ENCODE measurements at regions not wholly inside any gene's neighbourhood (a gene's known extent, or its start where the extent isn't known, plus 50 kb on each side); places are given as distances from the start of the nearest gene placed in this dataset.

DNA sequence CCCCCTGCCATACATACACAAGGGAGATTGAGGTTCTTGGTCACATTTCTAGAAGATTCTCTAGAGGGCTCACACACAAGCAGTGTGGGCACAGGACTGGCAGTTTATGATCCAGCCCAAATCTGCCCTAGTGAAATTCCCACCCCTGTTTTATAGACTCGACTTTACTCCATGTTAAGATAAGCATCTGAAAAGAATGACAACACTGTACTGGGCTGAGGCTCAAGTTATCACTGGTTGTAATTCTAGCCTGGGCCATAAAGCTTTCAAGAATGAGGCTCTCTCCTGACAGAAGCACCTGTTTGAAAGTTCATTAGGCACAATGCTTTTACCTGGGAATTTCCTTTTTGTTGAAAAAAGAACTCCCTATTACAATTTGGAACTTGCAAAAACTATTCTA is 195.6 kb upstream of the GLI3 start:
- DNase-seq (ENCODE audit: low spot score), result no peak
- intact Hi-C loops (cut with DNase I), result no loop called here

GRCh38 chr7:42431873-42432272 is 194.9 kb upstream of the GLI3 start:
- no peak for DNase-seq (ENCODE audit: low spot score)
- intact Hi-C loops (cut with DNase I), result no loop called here

DNA sequence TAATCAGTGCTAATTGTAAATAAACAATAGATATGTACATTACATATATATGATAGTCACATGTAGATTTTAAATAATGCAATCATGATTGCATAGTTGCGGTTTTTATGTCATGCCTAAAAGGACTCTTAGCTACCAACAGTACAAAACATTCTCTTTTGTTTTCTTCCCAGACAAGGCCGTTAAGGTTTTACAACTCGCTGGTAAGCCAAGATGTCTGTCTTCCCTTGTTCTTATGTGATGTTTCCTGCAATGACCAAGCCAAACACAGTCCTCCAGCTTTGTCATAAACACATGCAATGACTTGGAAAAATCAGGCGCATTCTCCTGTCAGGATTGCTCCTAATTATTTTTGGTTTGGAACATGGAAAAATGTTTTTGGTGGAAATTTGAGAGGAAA is 192.3 kb upstream of the GLI3 start:
- DNase-seq (ENCODE audit: low spot score), result no peak
- intact Hi-C loops (cut with DNase I), result no loop called here

- no peak for DNase-seq (ENCODE audit: low spot score)
- intact Hi-C loops (cut with DNase I), result no loop called here
Observed at GRCh38 chr7:42426163-42426562, 189.2 kb upstream of the GLI3 start.

- intact Hi-C loops (cut with DNase I), result no loop called here
Observed at GRCh38 chr7:42414941-42415505, 178.0 kb upstream of the GLI3 start.

DNA sequence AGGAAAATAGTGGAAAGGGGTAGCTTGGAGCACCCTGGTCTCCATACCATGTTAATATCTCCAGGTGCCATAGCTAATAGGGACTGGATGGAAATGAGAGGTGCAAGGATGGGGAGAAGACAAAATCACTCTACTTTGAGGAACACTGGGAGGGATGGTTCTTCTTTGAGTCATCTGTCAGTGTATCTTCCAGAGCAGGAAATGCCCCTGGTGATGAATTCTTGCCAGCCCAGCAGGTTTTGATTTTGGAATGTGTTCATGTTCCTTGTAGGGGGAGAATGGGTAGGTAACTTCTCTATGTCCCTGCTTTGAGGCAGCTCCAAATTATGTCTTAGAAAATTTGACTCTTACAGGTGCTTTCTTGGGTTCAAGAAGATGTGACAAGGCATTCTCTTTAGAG is 177.0 kb upstream of the GLI3 start:
- DNase-seq (ENCODE audit: low spot score), result no peak
- intact Hi-C loops (cut with DNase I), result no loop called here

More at GRCh38 chr7:42414941-42415505, 178.0 kb upstream of the GLI3 start:
- DNase-seq (ENCODE audit: low spot score), result no peak

GRCh38 chr7:42409296-42409695 is 172.3 kb upstream of the GLI3 start:
- intact Hi-C loops (cut with DNase I), result no loop called here
- no peak for DNase-seq (ENCODE audit: low spot score)

DNA sequence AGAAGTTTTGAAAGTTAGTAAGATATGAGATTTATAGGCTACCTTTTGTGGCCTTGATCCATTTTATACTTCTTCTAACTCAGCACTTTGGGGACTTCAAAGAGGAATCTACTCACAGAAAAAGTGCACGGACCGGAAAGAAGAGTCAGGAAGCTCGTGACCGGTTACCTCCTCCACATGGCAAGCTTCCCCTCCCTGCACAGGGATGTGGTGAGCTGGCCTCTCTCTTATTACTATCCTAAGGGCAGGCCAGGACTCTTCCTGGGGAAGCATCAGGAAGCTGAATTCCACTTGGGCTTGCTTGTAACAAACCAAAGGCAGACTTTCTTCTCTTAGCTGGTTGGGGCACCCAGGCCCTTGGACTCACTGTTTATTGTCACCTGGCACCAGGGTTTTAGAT is 170.8 kb upstream of the GLI3 start:
- no peak for DNase-seq (ENCODE audit: low spot score)

DNA sequence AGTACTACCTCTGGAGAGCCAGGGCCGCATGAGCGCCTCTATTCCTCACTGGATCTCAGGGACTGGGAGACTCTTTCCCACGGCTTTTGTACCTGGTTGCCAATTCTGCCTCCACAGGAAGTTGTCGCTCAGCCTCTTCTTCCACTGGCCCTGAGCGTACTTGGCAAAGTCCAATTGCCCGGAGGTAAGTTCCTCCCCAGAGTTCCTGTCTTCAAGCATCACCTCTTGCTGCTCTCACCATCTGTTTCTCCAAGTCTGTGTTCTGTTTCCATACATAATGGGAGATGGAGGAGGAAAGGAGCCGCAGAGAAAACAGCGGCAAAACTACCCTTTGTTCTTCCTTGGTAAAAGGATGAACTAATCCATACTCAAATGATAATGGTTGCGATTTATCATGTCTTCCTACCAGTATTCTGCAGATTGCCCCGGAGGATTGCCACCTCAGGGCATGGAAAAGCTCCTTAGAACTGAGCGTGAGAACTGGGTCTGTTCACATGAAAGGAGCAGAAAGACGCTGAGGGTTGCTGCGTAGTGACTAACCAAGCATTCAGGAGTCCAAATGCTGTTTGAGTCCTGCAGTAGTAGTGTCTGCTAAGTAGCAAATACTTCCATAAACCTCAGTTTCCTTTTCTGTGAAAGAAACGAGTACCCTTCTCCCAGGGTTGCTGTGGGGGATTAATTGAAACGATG is 170.2 kb upstream of the GLI3 start:
- DNase-seq (ENCODE audit: low spot score), result no peak

More for the DNA sequence above, 170.8 kb upstream of the GLI3 start:
- intact Hi-C loops (cut with DNase I), result no loop called here

GRCh38 chr7:42406358-42406757 is 169.3 kb upstream of the GLI3 start:
- intact Hi-C loops (cut with DNase I), result no loop called here
- DNase-seq (ENCODE audit: low spot score), result no peak

More for the DNA sequence above, 170.2 kb upstream of the GLI3 start:
- intact Hi-C loops (cut with DNase I), result no loop called here

GRCh38 chr7:42405782-42406181 is 168.8 kb upstream of the GLI3 start:
- DNase-seq (ENCODE audit: low spot score), result no peak
- intact Hi-C loops (cut with DNase I), result no loop called here

- intact Hi-C loops (cut with DNase I), result no loop called here
- DNase-seq (ENCODE audit: low spot score), result no peak
Observed at GRCh38 chr7:42403831-42404230, 166.8 kb upstream of the GLI3 start.

DNA sequence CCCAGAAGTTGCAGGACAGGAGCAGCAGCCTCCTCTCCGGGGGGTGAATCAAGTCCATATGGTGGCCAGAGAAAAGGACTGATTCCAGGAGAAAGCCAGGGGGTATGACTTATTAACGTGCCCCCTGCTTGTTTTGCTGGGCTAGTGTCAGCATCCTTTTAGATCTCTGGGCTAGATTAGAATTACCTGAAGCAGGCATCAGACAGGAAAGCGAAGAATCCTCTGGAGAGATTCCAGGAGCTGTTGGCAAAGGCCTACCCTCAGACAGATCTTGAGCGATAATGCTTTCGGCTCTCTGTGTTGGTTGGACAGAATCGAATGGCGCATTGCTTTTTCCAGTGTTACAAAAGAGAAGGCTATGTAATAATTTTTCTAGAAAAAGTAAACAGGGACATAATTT is 164.0 kb upstream of the GLI3 start:
- intact Hi-C loops (cut with DNase I), result no loop called here
- DNase-seq (ENCODE audit: low spot score), result no peak

GRCh38 chr7:42400211-42400772 is 163.3 kb upstream of the GLI3 start:
- DNase-seq (ENCODE audit: low spot score), result no peak
- intact Hi-C loops (cut with DNase I), result no loop called here

DNA sequence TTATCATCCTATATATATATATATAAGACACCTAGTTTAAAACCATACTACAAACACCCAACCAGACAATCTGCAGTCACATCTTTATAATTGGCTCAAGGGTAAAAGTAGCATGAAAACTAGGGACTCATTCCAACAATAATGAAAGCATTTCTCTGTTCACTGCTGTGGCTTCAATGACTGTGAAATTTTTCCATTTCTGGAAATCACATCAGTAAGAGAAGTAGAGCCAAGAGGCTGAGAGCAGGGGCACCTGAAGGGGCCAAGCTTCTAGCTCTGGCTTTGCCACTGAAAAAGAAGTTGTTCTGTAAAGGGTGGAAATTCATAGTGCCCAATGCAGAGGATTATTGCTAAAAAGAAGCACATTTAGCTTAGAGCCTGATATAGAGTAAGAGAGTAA is 158.6 kb upstream of the GLI3 start:
- intact Hi-C loops (cut with DNase I), result no loop called here
- DNase-seq (ENCODE audit: low spot score), result no peak

DNA sequence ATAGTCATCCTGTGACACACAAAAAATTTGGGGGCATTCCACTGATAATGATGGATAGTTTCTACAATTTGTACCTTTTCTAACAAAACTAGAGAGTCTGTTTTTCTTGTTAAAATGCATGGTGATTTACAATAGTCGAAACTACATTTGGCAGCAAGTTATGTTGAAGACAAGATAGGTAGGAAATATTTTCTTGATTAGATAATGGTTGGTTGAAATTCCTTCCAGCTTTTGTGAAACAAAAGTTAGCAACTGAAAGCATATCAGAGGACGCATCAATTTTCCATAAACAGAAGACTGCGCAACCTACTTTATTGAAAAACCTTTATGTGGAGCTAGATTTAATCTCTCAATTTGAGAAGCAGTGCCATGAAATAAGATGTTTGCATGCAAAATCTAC is 155.8 kb upstream of the GLI3 start:
- DNase-seq (ENCODE audit: low spot score), result no peak
- intact Hi-C loops (cut with DNase I), result loop anchor here in 1 of 2 donors (2.0 kb wide), 1 partner anchor 54 kb away; no protein-coding TSS in a partner anchor

DNA sequence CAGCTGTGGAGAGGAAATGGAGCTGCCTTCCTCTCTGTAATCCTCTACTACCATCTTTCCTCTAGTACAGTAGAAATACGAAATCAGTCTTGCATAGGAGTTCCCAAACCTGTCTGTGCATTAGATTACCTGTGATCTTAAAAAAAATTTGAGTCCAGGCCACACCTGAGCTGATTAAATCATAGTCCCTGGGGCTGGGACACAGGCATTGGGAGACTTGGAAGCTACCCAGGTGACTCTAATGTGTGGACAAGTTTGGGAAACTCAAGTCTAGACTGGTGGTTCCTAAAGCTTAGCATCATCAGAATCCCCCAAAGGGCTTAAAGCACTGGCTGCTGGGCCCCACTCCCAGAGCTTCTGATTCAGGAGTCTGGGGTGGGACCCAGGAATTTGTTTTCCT is 152.7 kb upstream of the GLI3 start:
- no peak for DNase-seq (ENCODE audit: low spot score)
- intact Hi-C loops (cut with DNase I), result no loop called here

GRCh38 chr7:42385912-42386311 is 148.9 kb upstream of the GLI3 start:
- intact Hi-C loops (cut with DNase I), result no loop called here
- DNase-seq (ENCODE audit: low spot score), result no peak

- intact Hi-C loops (cut with DNase I), result no loop called here
- DNase-seq (ENCODE audit: low spot score), result no peak
Observed at GRCh38 chr7:42381161-42381560, 144.2 kb upstream of the GLI3 start.

DNA sequence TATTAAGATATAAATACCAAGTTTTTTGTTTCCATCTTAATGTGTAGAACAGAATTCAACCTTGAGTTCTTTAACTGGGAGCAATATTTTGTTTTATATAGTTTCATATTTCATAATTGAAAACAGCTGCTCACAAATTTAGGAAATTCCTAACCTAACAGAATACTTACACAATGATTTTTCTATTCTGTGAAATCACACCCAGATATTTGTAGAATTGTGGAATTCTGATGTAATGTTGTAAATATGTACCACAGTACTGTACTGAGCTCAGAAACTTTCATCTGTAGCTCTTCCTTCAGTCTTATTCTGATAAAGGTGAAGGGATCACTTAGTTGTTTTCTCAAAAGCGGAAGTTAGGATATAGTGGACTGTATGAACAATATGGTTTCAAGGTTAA is 143.4 kb upstream of the GLI3 start:
- intact Hi-C loops (cut with DNase I), result no loop called here
- DNase-seq (ENCODE audit: low spot score), result no peak

GRCh38 chr7:42378149-42378548 is 141.1 kb upstream of the GLI3 start:
- intact Hi-C loops (cut with DNase I), result no loop called here
- DNase-seq (ENCODE audit: low spot score), result no peak

Measured in posterior vena cava (tissue), 2 donors.